HG03457 (cell line): ENCODE measurements at regions not wholly inside any gene's neighbourhood (a gene's known extent, or its start where the extent isn't known, plus 50 kb on each side); places are given as distances from the start of the nearest gene placed in this dataset.

Experiments
- ATAC-seq: cut with Tn5 transposase; IDR thresholded peaks from one replicate; pipeline ENCODE4 v1.9.1; 2021; ENCODE audit warnings: moderate number of reproducible peaks; ENCODE audit not compliant: unreplicated experiment

DNA sequence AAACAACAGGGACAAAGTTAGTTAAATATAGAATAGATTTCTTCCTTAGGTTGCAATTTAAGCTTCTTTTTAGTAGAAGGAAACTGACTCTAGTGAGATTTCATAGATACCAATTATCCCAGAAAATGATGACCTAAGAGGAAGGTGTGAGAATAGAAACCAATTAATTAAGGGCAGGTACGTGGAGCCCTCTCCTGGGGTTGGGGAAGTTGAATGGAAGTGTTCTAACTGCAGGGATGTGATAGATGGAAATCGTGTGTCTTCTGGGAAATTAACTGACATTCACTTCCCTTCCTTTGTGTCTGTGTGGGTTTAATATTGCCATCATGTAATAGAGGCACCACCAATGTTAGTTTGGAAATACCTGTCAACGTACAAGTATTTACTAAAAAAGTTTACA, 204.1 kb upstream of the ANK2 start:
- ATAC-seq, result no peak

DNA sequence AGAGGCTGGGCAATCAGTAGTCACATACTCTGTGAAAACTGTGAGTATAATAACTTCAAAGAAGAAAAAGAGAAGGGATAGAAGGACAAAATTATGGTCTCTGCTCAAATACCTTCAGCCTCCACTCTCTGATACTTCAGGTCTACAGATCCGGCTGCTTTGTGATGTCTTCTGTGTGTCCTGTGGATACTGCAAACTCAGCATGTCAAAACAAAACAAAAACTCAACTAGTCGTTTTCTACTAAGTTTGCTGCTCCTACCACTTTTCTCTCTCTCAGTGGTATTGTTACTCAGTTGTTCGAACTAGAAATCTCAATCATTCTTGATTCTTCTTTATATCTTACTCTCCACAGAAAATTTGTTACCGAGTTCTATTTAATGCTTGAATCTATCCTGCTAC, 202.4 kb upstream of the ANK2 start:
- no peak for ATAC-seq

DNA sequence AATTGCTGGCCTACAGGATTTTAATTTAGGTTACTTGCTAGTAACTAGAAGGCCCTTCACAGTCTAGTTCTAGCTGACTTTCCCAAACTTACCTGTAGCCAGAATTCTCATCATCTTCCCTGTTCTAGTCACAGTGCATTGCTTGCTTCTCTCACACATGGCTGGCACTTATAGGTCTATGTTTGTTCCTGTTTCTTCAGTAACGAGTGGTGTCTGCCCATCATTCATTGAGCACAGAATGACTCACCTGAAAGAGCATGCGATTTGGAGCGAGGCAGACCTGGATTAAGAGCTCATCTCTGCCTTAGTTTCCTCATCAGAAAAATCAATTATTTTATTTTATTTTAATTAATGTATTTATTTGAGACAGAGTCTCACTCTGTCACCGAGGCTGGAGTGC, 201.7 kb upstream of the ANK2 start:
- no peak for ATAC-seq

DNA sequence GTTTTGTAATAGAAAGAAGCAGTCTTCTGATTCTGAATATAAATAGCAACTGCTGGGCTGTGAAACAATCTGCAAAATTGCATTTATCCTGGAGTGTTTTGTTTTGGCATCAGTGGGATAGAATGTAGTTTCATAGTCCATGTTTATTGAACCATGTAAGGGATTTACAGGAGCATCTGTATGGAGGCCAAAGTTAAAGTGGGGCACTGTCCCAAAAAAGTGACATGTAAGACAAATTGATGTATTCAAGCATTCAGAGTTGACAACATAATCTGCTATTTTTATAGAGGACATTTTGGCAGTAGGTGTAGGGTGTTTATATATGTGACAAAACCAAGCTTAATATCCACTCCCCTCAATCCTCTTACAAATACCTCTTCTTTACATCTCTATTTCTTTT, 200.5 kb upstream of the ANK2 start:
- no peak for ATAC-seq

DNA sequence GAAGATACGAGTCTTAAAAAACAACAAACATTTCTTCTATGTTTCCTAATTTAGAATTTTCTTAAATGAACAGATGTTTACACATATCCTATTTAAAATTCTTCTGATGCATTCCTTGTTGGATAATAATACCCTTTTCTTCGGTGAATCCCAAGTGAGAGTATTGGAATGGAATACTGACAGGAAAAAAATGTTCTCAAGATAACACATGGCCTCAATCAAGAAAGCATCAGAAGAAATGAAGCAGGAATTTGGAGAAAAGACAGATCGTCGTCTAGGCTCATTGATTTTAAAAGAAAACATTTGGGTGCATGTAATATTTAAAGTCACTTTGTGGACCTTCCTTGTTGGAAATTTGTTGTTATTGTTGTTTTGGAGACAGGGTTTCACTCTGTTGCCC, 196.9 kb upstream of the ANK2 start:
- no peak for ATAC-seq

DNA sequence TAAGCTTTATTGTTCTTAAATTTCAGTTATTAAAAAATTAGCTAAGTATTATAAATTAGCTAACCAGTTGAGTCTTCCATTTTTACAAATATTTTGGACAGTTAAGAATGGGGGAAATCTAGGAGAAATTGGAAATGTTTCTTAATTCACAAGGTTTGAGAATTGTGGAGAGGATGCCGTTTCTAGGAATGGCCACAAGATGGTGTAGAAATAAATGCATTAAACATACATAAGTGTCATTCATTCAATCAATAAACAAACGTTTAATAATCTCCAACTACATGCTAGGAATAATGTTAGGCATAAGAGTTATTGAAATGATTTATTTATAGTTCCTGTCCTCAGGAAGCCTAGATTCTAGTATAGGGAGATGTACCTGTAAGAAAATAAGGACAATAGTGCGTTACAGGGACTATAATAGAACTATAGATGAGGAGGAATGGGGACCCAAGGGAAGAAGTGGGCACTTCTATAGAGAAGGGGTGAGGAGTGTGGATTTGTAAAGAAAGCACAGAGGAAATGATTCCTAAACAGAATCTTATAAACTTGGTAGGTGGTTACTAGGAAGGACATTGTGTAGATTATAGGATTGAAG, 195.7 kb upstream of the ANK2 start:
- ATAC-seq, result no peak

DNA sequence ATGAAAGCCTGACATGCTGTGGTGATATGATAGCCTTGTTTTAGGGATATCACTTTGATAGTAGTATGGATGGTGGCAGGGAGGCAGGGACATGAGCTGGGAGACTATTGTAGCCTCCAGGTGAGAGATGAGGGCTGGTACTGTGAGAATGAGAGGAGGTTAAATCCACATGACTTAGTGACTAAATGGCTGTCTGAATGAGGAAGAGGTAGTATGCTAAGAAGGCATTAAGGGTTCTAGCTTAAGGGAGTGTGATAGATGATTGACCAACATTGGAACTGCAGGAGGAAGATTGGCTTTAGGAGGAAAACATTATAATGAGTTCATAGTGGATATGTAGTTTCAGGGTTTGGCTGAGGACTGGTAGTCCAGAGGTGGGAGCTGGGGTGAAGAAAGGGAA, 195.0 kb upstream of the ANK2 start:
- ATAC-seq, result no peak

DNA sequence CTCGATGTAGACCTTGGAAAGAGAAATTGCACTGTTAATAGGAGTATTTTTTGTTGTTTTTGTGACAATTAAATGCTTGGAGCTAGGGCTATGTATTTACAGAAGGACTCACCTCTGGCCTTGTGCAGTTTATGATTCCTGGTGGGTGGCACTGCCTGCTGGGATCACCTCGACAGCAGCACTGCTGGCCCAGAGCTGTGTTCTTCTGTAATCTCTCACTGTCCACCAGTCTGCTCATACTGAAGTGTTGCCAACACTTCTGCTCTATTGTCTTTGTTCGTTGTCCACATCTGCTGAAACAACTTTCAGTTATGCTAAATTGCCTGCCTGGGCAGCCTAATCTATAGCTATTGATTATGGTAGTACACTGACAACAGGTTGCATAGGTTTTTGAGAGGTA, 194.4 kb upstream of the ANK2 start:
- no peak for ATAC-seq

DNA sequence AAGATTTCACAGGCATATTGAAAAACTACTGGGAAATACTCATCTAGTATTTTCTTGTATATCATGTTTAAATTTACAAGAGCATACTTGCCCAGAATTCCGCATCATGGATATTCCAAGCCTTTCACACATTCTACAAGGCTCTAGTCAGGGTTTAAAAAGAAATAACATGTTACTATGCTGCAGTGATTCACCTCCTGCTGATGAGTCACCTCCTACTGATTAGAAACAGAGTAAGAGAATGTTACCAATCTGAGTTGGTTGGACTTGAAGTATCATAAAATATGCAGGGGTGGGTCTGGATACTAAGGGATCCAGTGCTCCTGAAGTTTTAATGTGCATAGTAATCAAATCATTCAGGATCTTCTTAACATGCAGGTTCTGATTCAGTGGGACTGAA, 192.0 kb upstream of the ANK2 start:
- ATAC-seq, result no peak

DNA sequence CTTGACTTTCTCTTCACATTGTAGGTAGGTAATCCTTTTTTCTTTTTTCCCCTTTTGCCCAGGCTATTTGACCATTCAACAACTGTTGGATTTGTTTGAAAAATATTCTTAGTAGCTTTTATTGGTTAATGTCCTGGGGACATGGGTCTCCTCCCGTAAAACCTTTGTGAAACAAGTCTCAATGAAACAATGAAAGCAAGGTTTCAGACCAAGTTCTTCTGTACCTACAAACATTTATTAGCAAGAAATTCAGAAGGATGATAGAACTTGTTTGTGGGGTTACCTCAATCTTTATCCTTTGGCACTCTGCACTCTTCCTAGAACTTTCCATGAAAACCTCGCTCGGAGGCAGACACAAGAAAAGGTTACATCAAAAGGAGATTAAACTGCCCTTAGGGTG, 190.7 kb upstream of the ANK2 start:
- ATAC-seq, result no peak

DNA sequence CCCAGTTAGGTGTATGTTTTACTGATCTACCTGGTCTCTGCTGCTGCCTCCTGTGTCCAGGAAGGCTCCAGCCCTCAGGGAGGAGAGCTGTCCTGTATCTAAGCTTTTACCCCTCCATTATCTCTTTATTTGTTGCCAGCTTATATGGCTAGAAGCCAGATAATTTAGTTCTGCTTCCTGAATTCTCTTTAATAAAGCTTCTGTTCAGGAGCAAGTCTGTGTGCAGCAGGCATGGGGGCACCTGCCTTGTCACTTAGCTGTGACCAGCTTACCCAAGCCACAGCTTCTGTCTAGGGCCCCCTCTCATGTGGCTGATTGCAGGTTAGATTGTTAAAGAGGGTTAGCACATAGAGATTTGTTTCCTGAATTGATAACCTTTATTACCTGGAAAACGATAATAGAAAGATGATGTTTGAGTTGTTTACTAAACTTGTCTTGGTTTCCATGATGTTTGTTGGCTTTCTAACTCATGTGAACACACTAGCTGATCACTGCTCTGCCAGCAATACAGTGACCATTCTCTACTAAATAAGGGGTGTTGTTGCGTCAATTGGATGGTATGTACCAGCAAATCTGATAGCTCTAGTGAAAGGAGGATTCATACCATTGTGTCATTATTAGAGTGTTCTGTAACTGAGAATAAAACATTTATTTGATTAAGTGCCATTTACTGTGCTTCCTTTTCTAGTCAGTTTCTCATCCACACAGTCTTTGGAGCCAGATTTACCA, 189.8 kb upstream of the ANK2 start:
- no peak for ATAC-seq

DNA sequence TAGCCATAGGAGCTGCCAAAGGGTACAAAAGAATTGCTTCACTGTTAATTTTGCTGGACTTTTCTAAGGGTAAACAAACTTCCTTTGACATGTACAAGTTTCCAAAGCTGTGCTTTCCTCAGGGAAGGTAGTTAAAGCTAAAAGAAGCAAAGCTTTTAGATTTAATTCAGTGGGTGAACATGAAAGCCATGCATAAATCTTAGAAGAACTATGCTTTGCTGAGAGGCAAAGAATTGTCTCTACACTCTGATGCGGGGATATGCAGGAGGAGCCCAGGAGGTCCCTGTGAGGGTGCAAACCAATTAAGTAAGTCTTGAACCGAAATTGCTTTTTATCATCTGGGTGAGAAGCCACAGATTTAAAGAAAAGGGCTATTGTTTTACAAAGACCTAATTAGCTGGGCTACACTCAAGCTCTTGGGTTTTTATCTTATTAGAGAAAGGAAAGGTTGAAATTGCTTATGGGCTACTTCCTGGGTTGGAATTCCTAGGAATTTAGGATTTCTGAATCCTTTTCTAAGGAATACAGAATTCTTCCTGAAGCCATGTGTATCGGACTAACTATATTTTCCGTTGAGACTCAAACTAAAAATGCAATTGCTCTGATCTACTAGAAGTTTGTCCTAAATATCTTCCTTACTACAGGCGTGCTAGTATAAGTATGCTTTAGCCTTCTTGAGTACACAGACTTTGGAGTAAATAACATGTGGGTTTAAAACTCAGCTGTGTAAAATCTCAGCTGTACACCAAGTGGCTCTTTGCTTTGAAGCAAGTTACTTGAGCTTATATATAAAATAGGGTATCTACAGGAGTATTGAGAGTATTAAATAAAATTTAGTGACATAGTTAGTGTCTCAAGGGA, 188.4 kb upstream of the ANK2 start:
- ATAC-seq, result no peak

DNA sequence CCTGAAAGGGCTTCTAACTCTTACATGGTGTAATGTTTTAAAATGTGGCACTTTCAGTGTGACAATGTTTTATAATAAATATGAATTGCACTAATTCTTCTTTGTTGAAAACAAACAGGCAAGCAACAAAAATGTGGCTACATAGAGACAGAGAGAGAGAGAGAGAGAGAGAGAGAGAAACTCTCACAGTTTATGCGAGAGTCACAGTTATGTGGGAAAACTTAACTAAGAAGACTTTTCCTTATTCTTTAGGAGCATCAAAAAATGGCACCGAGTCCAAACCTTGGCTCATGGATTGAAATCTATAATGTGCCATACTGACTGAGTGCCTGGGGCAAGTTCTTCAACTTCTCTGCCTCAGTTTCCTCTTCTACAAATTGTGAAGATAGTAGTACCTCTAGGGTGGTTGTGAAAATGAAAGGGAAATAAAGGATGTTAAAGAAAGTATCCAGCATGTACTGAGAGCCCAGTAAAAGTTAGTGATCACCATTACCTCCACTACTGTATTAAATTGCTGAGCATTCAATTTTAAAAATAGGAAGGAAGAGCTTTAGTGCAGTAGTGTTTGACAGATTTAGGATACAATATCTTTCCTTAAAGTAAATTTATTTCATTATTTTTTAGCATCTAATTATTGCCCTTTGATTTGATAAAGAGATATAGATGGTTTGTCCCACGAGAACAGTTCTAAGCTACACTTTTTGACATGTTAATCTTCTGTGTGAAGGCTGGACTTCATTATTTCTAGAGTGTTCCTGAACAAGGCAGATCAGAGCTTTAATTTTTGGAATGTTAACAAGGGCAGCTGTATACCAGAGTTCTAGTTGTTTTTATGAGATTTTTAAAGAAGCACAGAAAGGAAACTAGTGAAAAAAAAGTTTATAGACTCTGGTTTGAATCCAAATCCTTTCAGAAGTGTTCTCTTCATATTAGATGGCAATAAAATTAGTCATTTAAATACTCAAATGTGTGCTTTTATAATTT, 187.5 kb upstream of the ANK2 start:
- no peak for ATAC-seq

DNA sequence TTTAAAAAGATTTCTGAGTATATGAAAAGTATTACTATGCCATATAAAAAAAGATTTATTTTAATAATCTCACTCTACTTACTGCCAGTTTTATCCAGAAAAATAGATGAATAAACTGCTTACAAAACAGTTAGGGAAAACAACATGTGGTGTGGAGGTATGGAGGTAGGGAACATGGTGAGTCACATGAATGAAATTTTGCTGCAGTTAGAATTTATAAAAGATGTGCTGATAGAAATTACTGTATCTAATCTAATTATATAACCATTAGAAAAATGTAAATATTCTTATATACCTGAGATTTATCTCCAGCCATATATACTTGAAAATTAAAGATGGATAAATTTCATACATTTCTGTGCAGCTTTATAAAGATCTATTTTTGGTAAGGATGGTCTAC, 184.0 kb upstream of the ANK2 start:
- no peak for ATAC-seq

DNA sequence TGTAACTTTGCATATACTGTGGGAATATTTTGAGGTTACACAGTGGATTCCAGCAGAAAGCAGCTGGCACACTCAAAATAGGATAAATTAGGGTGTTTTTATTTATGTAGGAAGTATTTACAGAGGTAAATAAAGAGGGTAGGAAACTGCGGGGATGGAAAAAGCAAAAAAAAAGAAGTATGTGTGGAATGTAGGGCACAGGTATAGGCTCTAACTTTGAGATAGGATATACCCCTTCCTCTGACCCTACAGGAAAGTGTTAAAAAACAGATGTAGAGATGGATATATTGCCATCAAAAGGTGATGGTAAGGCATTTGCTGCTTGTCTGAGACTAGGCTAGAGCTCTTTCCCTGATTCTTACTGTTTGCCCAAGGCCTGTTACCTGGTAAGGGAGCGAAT, 173.1 kb upstream of the ANK2 start:
- ATAC-seq, result no peak

DNA sequence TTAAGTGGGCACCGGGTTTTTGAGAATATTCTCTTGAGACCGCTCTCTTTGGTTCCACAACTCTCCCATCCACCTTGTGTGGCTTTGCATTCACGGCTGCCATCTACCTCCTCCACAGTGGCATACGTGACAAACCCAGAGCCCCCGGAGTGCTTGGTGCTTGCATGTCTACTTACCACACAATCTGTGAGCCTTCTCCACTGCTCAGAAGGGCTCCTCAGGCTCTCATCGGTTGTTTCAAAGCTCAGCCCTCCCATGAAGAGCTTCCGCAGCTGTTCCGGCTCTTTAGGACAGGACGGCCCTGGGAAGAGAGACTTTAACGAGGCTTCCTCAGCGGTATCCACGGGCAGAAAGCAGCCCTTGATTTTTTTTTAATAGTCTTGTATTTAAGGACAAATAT, 167.6 kb upstream of the ANK2 start:
- ATAC-seq, result no peak

DNA sequence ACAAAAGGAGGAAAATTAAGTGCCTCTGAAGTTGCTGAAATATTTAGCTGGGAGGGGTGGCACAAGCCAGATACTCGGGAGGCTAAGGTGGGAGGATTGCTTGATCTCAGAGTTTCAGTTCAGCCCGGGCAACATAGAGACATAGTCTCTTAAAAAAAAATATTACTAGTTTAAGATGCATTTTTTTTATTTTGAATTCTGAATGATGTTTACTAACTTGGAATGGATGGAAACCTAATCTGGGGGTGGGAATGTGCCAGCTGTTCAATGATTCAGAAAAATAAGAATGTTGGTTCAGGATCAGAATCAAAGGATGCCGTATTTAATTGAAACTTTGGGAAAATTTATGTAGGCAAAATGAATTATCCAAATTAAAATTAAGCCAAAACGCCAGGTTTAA, 167.2 kb upstream of the ANK2 start:
- no peak for ATAC-seq

DNA sequence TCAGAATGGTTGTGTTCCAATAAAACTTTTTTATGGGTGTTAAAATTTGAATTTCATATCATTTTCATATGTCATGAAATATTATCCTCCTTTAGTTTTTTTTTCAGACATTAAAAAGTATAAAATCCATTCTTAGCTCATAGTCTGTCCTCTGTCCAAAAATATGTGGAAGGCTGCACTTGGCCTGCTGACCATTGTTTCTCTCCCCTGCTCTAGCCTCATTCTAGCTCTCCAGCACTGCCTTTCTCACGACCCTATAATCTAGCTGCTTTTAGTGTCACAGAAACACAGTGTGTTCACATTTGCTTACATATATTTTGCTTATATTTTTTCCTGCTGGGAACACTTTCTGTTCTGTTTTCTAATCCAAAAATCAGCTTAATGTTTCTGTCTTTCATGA, 165.0 kb upstream of the ANK2 start:
- no peak for ATAC-seq

DNA sequence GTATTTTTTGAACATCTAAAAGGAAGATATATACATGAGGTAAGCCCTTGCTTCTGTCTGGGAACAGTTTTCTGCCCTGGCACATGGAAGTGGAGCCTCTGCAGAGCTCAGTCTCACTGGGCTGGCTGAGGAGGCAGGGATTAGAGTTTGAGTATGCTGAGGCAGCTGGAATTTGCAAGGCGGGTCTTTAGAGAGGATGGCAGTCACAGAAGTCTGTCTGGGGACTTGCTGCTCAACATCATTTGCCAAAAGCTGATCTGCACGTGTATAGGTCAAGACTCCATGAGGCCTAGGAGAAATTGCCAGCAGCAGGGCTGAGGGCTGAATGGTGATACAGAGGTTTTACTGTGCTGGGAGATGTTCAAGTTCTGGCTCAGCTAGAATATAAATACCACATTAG, 163.6 kb upstream of the ANK2 start:
- no peak for ATAC-seq

DNA sequence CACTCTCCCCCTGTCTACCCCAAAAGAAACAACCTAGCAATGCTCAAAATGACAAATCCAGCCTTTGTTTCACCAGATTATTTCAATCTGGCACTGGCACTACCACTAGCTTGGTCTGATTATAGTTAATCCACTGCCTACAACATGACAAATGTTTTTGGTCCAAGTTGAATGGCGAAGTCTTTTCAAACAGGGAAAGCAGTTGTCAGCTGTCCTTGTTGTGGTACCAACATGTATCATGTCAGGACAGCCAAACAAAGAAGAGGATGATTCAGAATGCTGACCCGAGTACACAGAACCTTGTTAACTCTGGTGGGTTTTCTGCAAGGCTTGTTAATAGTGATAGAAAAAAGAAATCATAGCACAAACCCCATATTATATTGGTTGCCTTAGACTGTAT, 160.8 kb upstream of the ANK2 start:
- ATAC-seq, result no peak

DNA sequence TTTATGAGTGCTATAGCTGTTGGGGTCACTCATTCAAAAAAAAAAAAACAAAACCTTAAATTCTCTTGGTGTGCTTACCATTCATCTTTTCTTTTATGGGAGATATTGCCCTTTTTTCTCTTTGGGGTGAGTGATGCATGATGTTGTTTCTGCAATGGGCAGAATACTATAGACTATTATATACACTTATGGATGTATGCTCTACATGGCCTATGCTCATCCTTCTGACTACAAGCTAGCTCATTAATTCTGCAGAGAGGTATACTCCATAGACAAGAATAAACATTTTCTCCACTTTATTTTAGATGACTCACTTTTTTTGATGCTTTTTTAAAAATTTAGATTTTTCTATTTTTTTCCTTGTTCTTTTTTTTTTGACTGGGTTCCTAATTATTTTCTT, 160.3 kb upstream of the ANK2 start:
- no peak for ATAC-seq
